Sigmoid colon (tissue), 6 donors: ENCODE measurements at regions not wholly inside any gene's neighbourhood (a gene's known extent, or its start where the extent isn't known, plus 50 kb on each side); places are given as distances from the start of the nearest gene placed in this dataset.

Source experiments
- DNase-seq: peaks from one replicate; pipeline ENCODE4 v3.0.0-alpha.2; 2019
- H3K27ac ChIP-seq, 4 donors: fragments of 200-600 bp; sonication (generic); one replicate each; pipeline ENCODE4 v1.5.1; 2016 to 2019; ENCODE audit warnings: mild to moderate bottlenecking in 1 of 4
- H3K27me3 ChIP-seq, 3 donors: fragments of 200-600 bp; sonication (generic); one replicate each; pipeline ENCODE4 v1.5.1; 2019; ENCODE audit warnings: mild to moderate bottlenecking in 1 of 3
- H3K36me3 ChIP-seq, 4 donors: fragments of 200-600 bp; sonication (generic); one replicate each; pipeline ENCODE4 v1.5.1; 2016 to 2019
- H3K4me1 ChIP-seq, 4 donors: fragments of 200-600 bp; sonication (generic); one replicate each; pipeline ENCODE4 v1.5.1; 2017 to 2019
- H3K4me3 ChIP-seq, 4 donors: fragments of 200-600 bp; sonication (generic); one replicate each; pipeline ENCODE4 v1.5.1; 2017 to 2019; ENCODE audit warnings: mild to moderate bottlenecking in 2 of 4, moderate library complexity in 1 of 4
- H3K9me3 ChIP-seq, 4 donors: fragments of 200-600 bp in 3 of 4; sonication (generic) in 3 of 4; one replicate each; pipeline versions ENCODE4 v1.5.1 to v1.6.1; 2013 to 2019
- CTCF ChIP-seq, 4 experiments: fragments of 450-650 bp in 3 of 4; fragments of 200-600 bp in 1 of 4; IDR thresholded peaks; one replicate each; pipeline ENCODE4 v1.5.1; 2016 to 2019; ENCODE audit warnings: antibody characterized with exemption in 4 of 4, mild to moderate bottlenecking in 3 of 4, moderate library complexity in 2 of 4
- EP300 ChIP-seq, 4 donors: sonication (generic); formaldehyde crosslinking; IDR thresholded peaks; one replicate each; pipeline ENCODE4 v1.6.1; 2017; ENCODE audit warnings: antibody characterized with exemption in 4 of 4
- POLR2A ChIP-seq, 2 donors: fragments of 450-650 bp; IDR thresholded peaks; one replicate each; pipeline ENCODE4 v1.6.1; 2016; ENCODE audit warnings: antibody characterized with exemption in 2 of 2, mild to moderate bottlenecking in 2 of 2, moderate library complexity in 2 of 2
- POLR2AphosphoS5 ChIP-seq, 4 donors: sonication (generic); formaldehyde crosslinking; IDR thresholded peaks; one replicate each; pipeline ENCODE4 v1.6.1; 2017; ENCODE audit warnings: antibody characterized with exemption in 4 of 4
- WGBS, 2 donors: extraction: QIAGEN DNeasy Blood & Tissue Kit; methylation state at CpG; one replicate each; pipeline ENCODE4 v1.1.7; 2013; 5-methylcytosine and 5-hydroxymethylcytosine counted together
- intact Hi-C: fragments of 100-400 bp; cut with DNase I; formaldehyde crosslinking; loops from one replicate; pipeline ENCODE4 v1.15.1; 2023
- donor health status: healthy with polysubstance abuse.
- donor health status: healthy.

GRCh38 chr2:21676676-21677075 is 552.9 kb downstream of the TDRD15 start:
- no peaks in the 10 kb centered on the region for H3K36me3 ChIP-seq
- no peak overlapping the region for H3K27ac ChIP-seq
- DNase-seq, result no peak
- H3K9me3 ChIP-seq, result peaks cover 0 to 6% (median 3%) of the 10 kb centered on the region in 4 donors
- no peak for TF ChIP-seq POLR2A (IDR thresholded peaks at IDR 0.05)
- TF ChIP-seq POLR2AphosphoS5 (IDR thresholded peaks at IDR 0.05), result no peak
- no peak for TF ChIP-seq EP300 (IDR thresholded peaks at IDR 0.05)
- no peak for TF ChIP-seq CTCF (IDR thresholded peaks at IDR 0.05)
- intact Hi-C loops, result no loop called here
- H3K4me1 ChIP-seq, result no peaks in the 10 kb centered on the region
- H3K27me3 ChIP-seq, result no peaks in the 10 kb centered on the region
- no peak overlapping the region for H3K4me3 ChIP-seq

GRCh38 chr2:21683838-21684237 is 560.1 kb downstream of the TDRD15 start:
- TF ChIP-seq POLR2A (IDR thresholded peaks at IDR 0.05) (no peak), EP300 (IDR thresholded peaks at IDR 0.05) (no peak), POLR2AphosphoS5 (IDR thresholded peaks at IDR 0.05) (no peak), CTCF (IDR thresholded peaks at IDR 0.05) (no peak)
- intact Hi-C loops, result no loop called here
- Histone ChIP-seq H3K27ac (no peak overlapping the region), H3K27me3 (no peaks in the 10 kb centered on the region), H3K9me3 (peaks cover 0 to 6% (median 0%) of the 10 kb centered on the region in 4 donors), H3K4me1 (no peaks in the 10 kb centered on the region), H3K4me3 (no peak overlapping the region), H3K36me3 (no peaks in the 10 kb centered on the region)
- DNase-seq, result no peak
- 85 to 92% methylated on average over 2 of the region's 2 CpGs for WGBS, 2 donors

GRCh38 chr2:21687589-21687988 is 563.8 kb downstream of the TDRD15 start:
- H3K4me1 ChIP-seq, result no peaks in the 10 kb centered on the region
- no peaks in the 10 kb centered on the region for H3K36me3 ChIP-seq
- intact Hi-C loops, result no loop called here
- no peak overlapping the region for H3K4me3 ChIP-seq
- no peaks in the 10 kb centered on the region for H3K27me3 ChIP-seq
- H3K9me3 ChIP-seq, result no peaks in the 10 kb centered on the region
- 93 to 94% methylated on average over 2 of the region's 2 CpGs for WGBS, 2 donors
- no peak for DNase-seq
- no peak for TF ChIP-seq EP300 (IDR thresholded peaks at IDR 0.05)
- TF ChIP-seq POLR2AphosphoS5 (IDR thresholded peaks at IDR 0.05), result no peak
- no peak for TF ChIP-seq POLR2A (IDR thresholded peaks at IDR 0.05)
- no peak for TF ChIP-seq CTCF (IDR thresholded peaks at IDR 0.05)
- no peak overlapping the region for H3K27ac ChIP-seq

- Histone ChIP-seq H3K27me3 (no peaks in the 10 kb centered on the region), H3K36me3 (no peaks in the 10 kb centered on the region), H3K4me1 (no peaks in the 10 kb centered on the region), H3K4me3 (no peak overlapping the region), H3K27ac (no peak overlapping the region), H3K9me3 (no peaks in the 10 kb centered on the region)
- TF ChIP-seq EP300 (IDR thresholded peaks at IDR 0.05) (no peak), POLR2AphosphoS5 (IDR thresholded peaks at IDR 0.05) (no peak), POLR2A (IDR thresholded peaks at IDR 0.05) (no peak), CTCF (IDR thresholded peaks at IDR 0.05) (no peak)
- DNase-seq, result no peak
- intact Hi-C loops, result no loop called here
Measured at GRCh38 chr2:21690005-21690404, 566.2 kb downstream of the TDRD15 start.

- H3K9me3 ChIP-seq, result no peaks in the 10 kb centered on the region
- H3K27ac ChIP-seq, result no peak overlapping the region
- H3K4me1 ChIP-seq, result no peaks in the 10 kb centered on the region
- TF ChIP-seq CTCF (IDR thresholded peaks at IDR 0.05) (no peak), EP300 (IDR thresholded peaks at IDR 0.05) (no peak), POLR2AphosphoS5 (IDR thresholded peaks at IDR 0.05) (no peak), POLR2A (IDR thresholded peaks at IDR 0.05) (no peak)
- no peaks in the 10 kb centered on the region for H3K27me3 ChIP-seq
- intact Hi-C loops, result no loop called here
- DNase-seq, result no peak
- H3K4me3 ChIP-seq, result no peak overlapping the region
- no peaks in the 10 kb centered on the region for H3K36me3 ChIP-seq
Measured at GRCh38 chr2:21693081-21693480, 569.3 kb downstream of the TDRD15 start.
